H1 (cell line): ENCODE measurements at regions not wholly inside any gene's neighbourhood (a gene's known extent, or its start where the extent isn't known, plus 50 kb on each side); places are given as distances from the start of the nearest gene placed in this dataset.

Experiments
- CTCF ChIA-PET: fragments of 300-600 bp; sonication (Branson Sonifier 250); formaldehyde crosslinking; loops from one replicate; lab custom pipeline; 2021; ENCODE audit not compliant: partially characterized antibody; lab: Charles Lee
- POLR2A ChIA-PET: fragments of 300-600 bp; sonication (Branson Sonifier 250); formaldehyde crosslinking; loops from one replicate; lab custom pipeline; 2021; ENCODE audit warnings: inconsistent platforms; ENCODE audit not compliant: partially characterized antibody; lab: Charles Lee
- DNase-seq, 2 experiments: peaks; one replicate each; pipeline versions ENCODE4 v3.0.0 to v3.0.0-alpha.2; 2010 to 2022; ENCODE audit warnings: low spot score in 2 of 2, low read depth in 1 of 2, mixed read lengths in 1 of 2
- FAIRE-seq: peaks from 2 replicates; lab custom pipeline; 2011; peaks lifted over from hg19 to GRCh38; lab: Jason Lieb, UNC
- H2AFZ ChIP-seq: 2 replicates; pipeline ENCODE4 v1.8.1; 2012; ENCODE audit warnings: low read length, inconsistent platforms
- H2AK5ac ChIP-seq: 2 replicates; pipeline ENCODE4 v1.6.1; 2013; ENCODE audit warnings: low read depth, low read length
- H2BK120ac ChIP-seq: replicated peaks from 2 replicates; pipeline ENCODE3; 2013; ENCODE audit warnings: low read depth, low read length, inconsistent platforms
- H2BK12ac ChIP-seq: 2 replicates; pipeline ENCODE4 v1.6.1; 2013; ENCODE audit warnings: low read depth, low read length
- H2BK15ac ChIP-seq: 2 replicates; pipeline ENCODE4 v1.6.1; 2013; ENCODE audit warnings: low read length
- H2BK20ac ChIP-seq: 2 replicates; pipeline ENCODE4 v1.6.1; 2013; ENCODE audit warnings: low read length
- H2BK5ac ChIP-seq: 2 replicates; pipeline ENCODE4 v1.6.1; 2013; ENCODE audit warnings: low read depth, low read length
- H3K14ac ChIP-seq: 2 replicates; pipeline ENCODE4 v1.6.1; 2013; ENCODE audit warnings: inconsistent platforms; ENCODE audit not compliant: insufficient read length
- H3K18ac ChIP-seq: 2 replicates; pipeline ENCODE4 v1.6.1; 2013; ENCODE audit warnings: low read length; ENCODE audit errors: extremely low read depth
- H3K23ac ChIP-seq: 2 replicates; pipeline ENCODE4 v1.6.1; 2013; ENCODE audit warnings: inconsistent platforms; ENCODE audit not compliant: insufficient read length
- H3K23me2 ChIP-seq: 2 replicates; pipeline ENCODE4 v1.6.1; 2013; ENCODE audit warnings: low read depth, low read length
- H3K27ac ChIP-seq: 2 replicates; pipeline ENCODE4 v1.6.1; 2011; ENCODE audit warnings: low read depth, low read length, inconsistent platforms
- H3K27me3 ChIP-seq, 4 experiments: replicated peaks in 1 of 4; 1 replicate in 1 of 4; 2 replicates in 3 of 4; pipeline versions ENCODE4 v1.6.1 to v1.8.1; 2011 to 2013; ENCODE audit warnings: low read length in 3 of 4, mild to moderate bottlenecking in 3 of 4, inconsistent platforms in 2 of 4, mixed read lengths in 2 of 4, moderate library complexity in 1 of 4; ENCODE audit not compliant: control insufficient read depth in 3 of 4, insufficient read depth in 3 of 4; ENCODE audit errors: extremely low read depth in 1 of 4
- H3K36me3 ChIP-seq, 4 experiments: 2 replicates each; pipeline versions ENCODE4 v1.6.1 to v1.8.1; 2011 to 2013; ENCODE audit warnings: mild to moderate bottlenecking in 4 of 4, low read length in 3 of 4, moderate library complexity in 2 of 4, control low read depth in 1 of 4, inconsistent platforms in 1 of 4; ENCODE audit not compliant: insufficient read depth in 4 of 4, control insufficient read depth in 2 of 4
- H3K4ac ChIP-seq: replicated peaks from 2 replicates; pipeline ENCODE3; 2013; ENCODE audit warnings: low read length, low read depth, mixed read lengths, inconsistent platforms; ENCODE audit not compliant: insufficient read length
- H3K4me1 ChIP-seq, 4 experiments: replicated peaks in 1 of 4; 1 replicate in 1 of 4; 2 replicates in 3 of 4; pipeline versions ENCODE4 v1.6.1 to v1.8.1; 2011 to 2013; ENCODE audit warnings: low read length in 3 of 4, inconsistent platforms in 2 of 4, mixed read lengths in 1 of 4; ENCODE audit not compliant: insufficient read depth in 4 of 4, control insufficient read depth in 3 of 4
- H3K4me2 ChIP-seq, 2 experiments: 2 replicates each; pipeline versions ENCODE4 v1.6.1 to v1.8.1; 2011 to 2013; ENCODE audit warnings: low read depth in 2 of 2, low read length in 2 of 2, control low read depth in 1 of 2, inconsistent platforms in 1 of 2, mild to moderate bottlenecking in 1 of 2; ENCODE audit not compliant: insufficient read depth in 1 of 2
- H3K4me3 ChIP-seq, 4 experiments: fragments of 200-600, 300-600 bp in 1 of 4; sonication (generic), shearing (Covaris generic), sonication (Bioruptor Twin) in 1 of 4; 2 replicates each; pipeline versions ENCODE4 v1.5.1 to v1.8.1; 2011 to 2016; ENCODE audit warnings: low read length in 4 of 4, low read depth in 3 of 4, control low read depth in 2 of 4, inconsistent platforms in 2 of 4, mild to moderate bottlenecking in 2 of 4, mixed read lengths in 1 of 4, moderate library complexity in 1 of 4; ENCODE audit not compliant: insufficient read depth in 2 of 4; ENCODE audit errors: extremely low read depth in 1 of 4
- H3K56ac ChIP-seq: replicated peaks from 2 replicates; pipeline ENCODE3; 2013; ENCODE audit warnings: low read depth, mild to moderate bottlenecking, mixed read lengths, low read length, inconsistent platforms; ENCODE audit not compliant: insufficient read length
- H3K79me1 ChIP-seq: 2 replicates; pipeline ENCODE4 v1.6.1; 2013; ENCODE audit warnings: low read depth, low read length, control low read depth
- H3K79me2 ChIP-seq, 2 experiments: 2 replicates each; pipeline versions ENCODE4 v1.6.1 to v1.8.1; 2012 to 2013; ENCODE audit warnings: low read length in 2 of 2, mild to moderate bottlenecking in 2 of 2, inconsistent platforms in 1 of 2; ENCODE audit not compliant: insufficient read depth in 2 of 2, control insufficient read depth in 1 of 2
- H3K9ac ChIP-seq, 4 experiments: replicated peaks in 1 of 4; 1 replicate in 1 of 4; 2 replicates in 3 of 4; pipeline versions ENCODE4 v1.6.1 to v1.8.1; 2011 to 2013; ENCODE audit warnings: low read depth in 3 of 4, low read length in 3 of 4, control low read depth in 2 of 4, mild to moderate bottlenecking in 2 of 4, moderate library complexity in 2 of 4, inconsistent platforms in 1 of 4; ENCODE audit errors: extremely low read depth in 1 of 4
- H3K9me3 ChIP-seq, 2 experiments: 2 replicates each; pipeline versions ENCODE4 v1.6.1 to v1.8.1; 2012 to 2013; ENCODE audit warnings: mild to moderate bottlenecking in 2 of 2, moderate library complexity in 2 of 2, control low read depth in 1 of 2, inconsistent platforms in 1 of 2, low read depth in 1 of 2, low read length in 1 of 2, mixed read lengths in 1 of 2; ENCODE audit not compliant: insufficient read depth in 2 of 2
- H4K20me1 ChIP-seq, 2 experiments: replicated peaks in 1 of 2; 2 replicates each; pipeline versions ENCODE3 to v1.8.1; 2011 to 2013; ENCODE audit warnings: inconsistent platforms in 2 of 2, low read length in 2 of 2, mild to moderate bottlenecking in 1 of 2; ENCODE audit not compliant: insufficient read depth in 2 of 2, control insufficient read depth in 1 of 2
- H4K5ac ChIP-seq: 2 replicates; pipeline ENCODE4 v1.6.1; 2013; ENCODE audit warnings: low read length, low read depth, mixed read lengths, inconsistent platforms; ENCODE audit not compliant: insufficient read length
- H4K8ac ChIP-seq: 2 replicates; pipeline ENCODE4 v1.8.0; 2013; ENCODE audit warnings: mild to moderate bottlenecking, moderate library complexity, low read length, inconsistent platforms; ENCODE audit not compliant: insufficient read depth; ENCODE audit errors: extremely low read depth
- H4K91ac ChIP-seq: replicated peaks from 2 replicates; pipeline ENCODE3; 2013; ENCODE audit warnings: low read length, mixed read lengths, inconsistent platforms; ENCODE audit not compliant: insufficient read length
- ASH2L ChIP-seq: fragments of 200-600, 300-600 bp; sonication (generic); IDR thresholded peaks from one replicate; pipeline ENCODE4 v1.7.1; 2017; ENCODE audit warnings: low read length
- CHD1 ChIP-seq: IDR thresholded peaks from 2 replicates; pipeline ENCODE4 v1.6.1; 2012; ENCODE audit warnings: low read depth, low read length, improper control_type of control experiment
- CREB1 ChIP-seq: IDR thresholded peaks from 2 replicates; pipeline ENCODE4 v1.6.1; 2012; ENCODE audit warnings: inconsistent platforms
- CTBP2 ChIP-seq: IDR thresholded peaks from 2 replicates; pipeline ENCODE4 v1.7.0; 2011; ENCODE audit warnings: borderline replicate concordance, mild to moderate bottlenecking, moderate library complexity, mixed read lengths, low read length; ENCODE audit not compliant: insufficient read depth, insufficient read length
- EGR1 ChIP-seq: IDR thresholded peaks from 2 replicates; pipeline ENCODE4 v1.6.1; 2011; ENCODE audit warnings: low read depth, low read length, borderline replicate concordance
- HDAC6 ChIP-seq: IDR thresholded peaks from one replicate; pipeline ENCODE4 v1.7.1; 2012; ENCODE audit warnings: low read depth, mild to moderate bottlenecking, inconsistent platforms, low read length, moderate library complexity
- KDM1A ChIP-seq: fragments of 200-600, 300-600 bp; sonication (generic); IDR thresholded peaks from 2 replicates; pipeline ENCODE4 v1.7.1; 2016; ENCODE audit warnings: mild to moderate bottlenecking, low read length, borderline replicate concordance
- KDM4A ChIP-seq: IDR thresholded peaks from one replicate; pipeline ENCODE4 v1.7.1; 2012; ENCODE audit warnings: low read depth, mild to moderate bottlenecking, moderate library complexity, low read length, inconsistent platforms; ENCODE audit not compliant: severe bottlenecking
- MAFK ChIP-seq: IDR thresholded peaks from 2 replicates; pipeline ENCODE4 v1.6.1; 2012; ENCODE audit warnings: low read depth, mild to moderate bottlenecking, improper control_type of control experiment, low read length
- POLR2A ChIP-seq, 2 experiments: IDR thresholded peaks; 1 replicate in 1 of 2; 2 replicates in 1 of 2; pipeline ENCODE4 v1.6.1; 2011; ENCODE audit warnings: low read depth in 2 of 2, low read length in 2 of 2, mild to moderate bottlenecking in 2 of 2; ENCODE audit errors: control extremely low read depth in 1 of 2
- SIN3A ChIP-seq, 2 experiments: IDR thresholded peaks in 1 of 2; conservative IDR thresholded peaks in 1 of 2; 2 replicates each; pipeline ENCODE4 v1.6.1; 2011 to 2012; ENCODE audit warnings: low read length in 2 of 2, improper control_type of control experiment in 1 of 2, low read depth in 1 of 2, mild to moderate bottlenecking in 1 of 2
- SRF ChIP-seq: IDR thresholded peaks from 2 replicates; pipeline ENCODE4 v1.6.1; 2011; ENCODE audit warnings: mild to moderate bottlenecking, low read depth, low read length, moderate library complexity
- TCF12 ChIP-seq: IDR thresholded peaks from 2 replicates; pipeline ENCODE4 v1.6.1; 2011; ENCODE audit warnings: low read depth, mild to moderate bottlenecking, low read length
- WGBS, 2 experiments: shearing (Covaris generic) in 1 of 2; methylation state at CpG; one replicate each; pipeline versions ENCODE4 v1.1.6 to v1.1.7; 2013 to 2015; ENCODE audit warnings: low lambda C conversion rate in 2 of 2, mixed read lengths in 2 of 2, inconsistent platforms in 1 of 2, low coverage in 1 of 2, missing lambda C conversion rate in 1 of 2; ENCODE audit not compliant: insufficient replicate concordance in 2 of 2, insufficient coverage in 1 of 2, insufficient read length in 1 of 2; ENCODE audit errors: extremely low coverage in 1 of 2, missing lambda C conversion rate in 1 of 2; 5-methylcytosine and 5-hydroxymethylcytosine counted together

GRCh38 chr6:951399-952181 is 258.7 kb upstream of the EXOC2 start:
- POLR2A ChIA-PET: no interaction called here
- WGBS, 2 experiments: 96% methylated on average over 9 of the region's 9 CpGs; no CpG with 5 or more reads in 1 of the 2 experiments
- TF ChIP-seq CHD1 (no peak), SIN3A (conservative IDR thresholded peaks at IDR 0.05 in 1 of 2, IDR thresholded peaks at IDR 0.05 in 1 of 2; ENCODE audit: low read depth in 1 of 2, low read length in 2 of 2) (no peak), KDM4A (no peak), CTBP2 (no peak), ASH2L (no peak), TCF12 (no peak), HDAC6 (no peak), POLR2A (IDR thresholded peaks at IDR 0.05; ENCODE audit: control extremely low read depth in 1 of 2, low read depth in 2 of 2, low read length in 2 of 2) (no peak), CREB1 (no peak), SRF (no peak), MAFK (no peak), EGR1 (no peak), KDM1A (no peak)

More at GRCh38 chr6:951399-952181, 258.7 kb upstream of the EXOC2 start:
- H3K4me3 ChIP-seq: no peak overlapping the region
- no peak overlapping the region for H3K9ac ChIP-seq
- DNase-seq (no peak), FAIRE-seq (no peak)
- H3K79me2 ChIP-seq: no peaks in the 10 kb centered on the region
- H2BK20ac ChIP-seq: no peak overlapping the region
- H4K5ac ChIP-seq: no peak overlapping the region
- no peaks in the 10 kb centered on the region for H3K9me3 ChIP-seq
- H3K18ac ChIP-seq: no peak overlapping the region
- no peak overlapping the region for H2BK120ac ChIP-seq
- no peak overlapping the region for H3K56ac ChIP-seq
- CTCF ChIA-PET: interaction anchor here (0.6 to 2.6 kb wide), 2 partner anchors 9 to 12 kb away, joined by 3 to 6 read pairs; no protein-coding TSS in a partner anchor
- 0 out of 7 replicates have a peak, but pooled peaks cover 0 to 2% (median 0%) of the 10 kb centered on the region in 4 experiments for H3K27me3 ChIP-seq
- H3K4me2 ChIP-seq: no peak overlapping the region
- H2BK15ac ChIP-seq: no peak overlapping the region
- no peaks in the 10 kb centered on the region for H3K36me3 ChIP-seq
- H4K20me1 ChIP-seq: no peaks in the 10 kb centered on the region
- H2BK12ac ChIP-seq: no peak overlapping the region
- H3K14ac ChIP-seq: no peak overlapping the region
- no peaks in the 10 kb centered on the region for H3K79me1 ChIP-seq
- H3K4me1 ChIP-seq: no peaks in the 10 kb centered on the region
- H2AK5ac ChIP-seq: no peak overlapping the region
- no peak overlapping the region for H3K23ac ChIP-seq
- H4K91ac ChIP-seq: no peak overlapping the region
- H4K8ac ChIP-seq: no peak overlapping the region
- no peak overlapping the region for H3K4ac ChIP-seq
- no peak overlapping the region for H2AFZ ChIP-seq
- H3K23me2 ChIP-seq: no peaks in the 10 kb centered on the region
- H3K27ac ChIP-seq: no peak overlapping the region
- H2BK5ac ChIP-seq: no peak overlapping the region
